ENCODE measurements at regions not wholly inside any gene's neighbourhood (a gene's known extent, or its start where the extent isn't known, plus 50 kb on each side); places are given as distances from the start of the nearest gene placed in this dataset.

DNA sequence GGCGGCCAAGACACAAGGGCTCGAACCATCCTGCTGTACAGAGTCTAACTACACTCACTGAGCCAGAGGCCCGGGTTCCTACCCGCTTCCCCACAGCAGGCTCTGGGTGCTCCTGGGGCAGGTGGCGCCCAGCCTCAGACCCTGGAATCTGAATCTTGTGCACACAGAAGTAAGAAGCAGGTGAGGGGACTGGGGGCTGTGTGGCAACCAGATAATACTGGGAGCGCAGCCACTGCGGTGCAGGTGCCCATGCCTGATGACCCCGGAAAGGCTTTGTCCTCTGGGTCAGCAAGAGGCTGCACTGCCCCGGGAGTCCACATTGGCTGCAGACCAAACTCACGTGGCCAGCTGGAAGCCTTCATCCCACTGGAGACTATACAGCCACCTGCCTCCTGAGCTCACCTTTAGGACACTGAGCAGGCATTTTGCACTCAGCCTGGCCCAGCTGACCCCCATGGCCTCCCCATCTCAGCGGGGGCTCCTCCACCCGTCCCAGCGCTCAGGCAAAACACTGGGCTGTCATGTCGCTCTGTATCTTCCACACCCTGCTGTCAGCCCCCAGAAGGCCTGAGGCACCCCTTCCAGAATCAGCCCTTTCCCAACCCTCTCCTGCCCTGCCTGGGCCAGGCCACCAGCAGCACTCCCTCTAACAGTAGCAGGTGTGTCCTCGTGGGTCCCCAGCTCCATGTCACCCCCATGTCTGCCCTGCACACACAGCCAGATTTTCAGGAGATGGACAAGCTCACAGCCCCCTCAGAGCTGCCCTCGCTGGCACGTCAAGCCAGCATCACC, 101.0 kb upstream of the IQSEC1 start:
- H3K4me1 ChIP-seq (ENCODE audit: control insufficient read depth, insufficient read depth, low read length, poor library complexity, severe bottlenecking): no peaks in the 10 kb centered on the region
- no peak overlapping the region for H3K4me3 Mint-ChIP-seq
- no peak overlapping the region for H3K27ac ChIP-seq (ENCODE audit: insufficient read depth, low read length, poor library complexity, severe bottlenecking)
- no peaks in the 10 kb centered on the region for H3K4me1 Mint-ChIP-seq
- H3K36me3 ChIP-seq (ENCODE audit: control insufficient read depth, insufficient read depth, low read length): no peaks in the 10 kb centered on the region
- DNase-seq: no peak
- no peak for ATAC-seq (ENCODE audit: low read depth in 2 of 2)
- H3K27ac Mint-ChIP-seq: no peak overlapping the region
- H3K9me3 Mint-ChIP-seq: peaks cover 0 to 13% (median 5%) of the 10 kb centered on the region in 7 donors
- H3K27me3 Mint-ChIP-seq: peaks cover 8% of the 10 kb centered on the region
- no peaks in the 10 kb centered on the region for H3K27me3 ChIP-seq (ENCODE audit: control insufficient read depth, insufficient read depth, low read length)
- peaks cover 7 to 8% of the 10 kb centered on the region in 2 experiments for H3K9me3 ChIP-seq (ENCODE audit: control insufficient read depth in 2 of 2, low read length in 2 of 2)
- H3K4me3 ChIP-seq (ENCODE audit: low read depth, low read length): no peak overlapping the region
- H3K36me3 Mint-ChIP-seq: no peaks in the 10 kb centered on the region

DNA sequence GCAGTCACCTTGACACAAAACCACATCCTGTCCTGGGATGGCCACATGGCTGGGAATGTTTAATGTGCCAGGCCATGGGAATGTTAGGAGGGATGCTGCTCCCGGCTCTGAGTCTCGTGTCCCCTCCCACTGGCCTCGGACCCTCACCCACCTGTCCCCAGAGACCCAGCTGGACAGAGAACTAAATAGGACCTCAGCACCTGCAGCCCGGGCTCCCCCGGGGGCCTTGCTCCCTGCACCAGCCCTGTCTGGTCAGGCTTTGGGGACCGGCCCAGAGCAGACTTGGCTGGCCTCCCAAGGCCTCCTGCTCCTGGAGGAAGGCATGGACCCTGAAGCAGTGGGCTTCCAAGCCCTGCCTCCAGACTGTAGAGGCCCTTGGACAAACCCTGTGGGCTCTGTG, 100.0 kb upstream of the IQSEC1 start:
- ATAC-seq (ENCODE audit: low read depth in 2 of 2): no peak
- Mint-ChIP-seq H3K27me3 (peaks cover 4% of the 10 kb centered on the region), H3K27ac (no peak overlapping the region), H3K9me3 (peaks cover 0 to 3% (median 2%) of the 10 kb centered on the region in 7 donors), H3K4me1 (no peaks in the 10 kb centered on the region), H3K4me3 (no peak overlapping the region), H3K36me3 (no peaks in the 10 kb centered on the region)
- H3K27me3 ChIP-seq (ENCODE audit: control insufficient read depth, insufficient read depth, low read length): no peaks in the 10 kb centered on the region
- DNase-seq: no peak
- H3K9me3 ChIP-seq (ENCODE audit: control insufficient read depth in 2 of 2, low read length in 2 of 2): no peaks in the 10 kb centered on the region
- no peaks in the 10 kb centered on the region for H3K4me1 ChIP-seq (ENCODE audit: control insufficient read depth, insufficient read depth, low read length, poor library complexity, severe bottlenecking)
- no peak overlapping the region for H3K27ac ChIP-seq (ENCODE audit: insufficient read depth, low read length, poor library complexity, severe bottlenecking)
- H3K36me3 ChIP-seq (ENCODE audit: control insufficient read depth, insufficient read depth, low read length): no peaks in the 10 kb centered on the region
- H3K4me3 ChIP-seq (ENCODE audit: low read depth, low read length): no peak overlapping the region

DNA sequence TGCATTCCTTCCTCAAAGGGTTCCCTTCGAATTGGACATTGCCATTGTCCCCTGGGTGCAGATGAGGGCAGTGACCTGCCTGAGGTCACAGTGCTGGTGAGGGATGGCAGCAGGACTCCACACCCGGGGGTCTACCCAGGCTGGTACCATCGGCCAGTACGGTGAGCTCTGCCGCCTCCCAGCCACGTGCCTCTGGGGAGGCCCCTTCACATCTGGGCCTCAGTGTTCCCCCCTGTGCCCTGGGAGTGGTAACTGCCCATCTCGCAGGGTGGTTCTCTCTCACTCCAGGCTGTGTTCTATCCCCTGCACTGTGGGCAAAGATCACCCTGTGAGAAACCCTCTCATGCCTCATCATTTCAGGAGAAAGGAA, 99.4 kb upstream of the IQSEC1 start:
- H3K27me3 ChIP-seq (ENCODE audit: control insufficient read depth, insufficient read depth, low read length): no peaks in the 10 kb centered on the region
- Mint-ChIP-seq H3K36me3 (no peaks in the 10 kb centered on the region), H3K9me3 (peaks cover 0 to 3% (median 0%) of the 10 kb centered on the region in 7 donors), H3K27me3 (peaks cover 4% of the 10 kb centered on the region), H3K4me1 (no peaks in the 10 kb centered on the region), H3K4me3 (no peak overlapping the region), H3K27ac (peak overlapping the region in 1 of 3 donors; percentile 38)
- no peak for ATAC-seq (ENCODE audit: low read depth in 2 of 2)
- no peak overlapping the region for H3K4me3 ChIP-seq (ENCODE audit: low read depth, low read length)
- no peak overlapping the region for H3K27ac ChIP-seq (ENCODE audit: insufficient read depth, low read length, poor library complexity, severe bottlenecking)
- no peak for DNase-seq
- H3K36me3 ChIP-seq (ENCODE audit: control insufficient read depth, insufficient read depth, low read length): no peaks in the 10 kb centered on the region
- H3K4me1 ChIP-seq (ENCODE audit: control insufficient read depth, insufficient read depth, low read length, poor library complexity, severe bottlenecking): no peaks in the 10 kb centered on the region
- H3K9me3 ChIP-seq (ENCODE audit: control insufficient read depth in 2 of 2, low read length in 2 of 2): no peaks in the 10 kb centered on the region

DNA sequence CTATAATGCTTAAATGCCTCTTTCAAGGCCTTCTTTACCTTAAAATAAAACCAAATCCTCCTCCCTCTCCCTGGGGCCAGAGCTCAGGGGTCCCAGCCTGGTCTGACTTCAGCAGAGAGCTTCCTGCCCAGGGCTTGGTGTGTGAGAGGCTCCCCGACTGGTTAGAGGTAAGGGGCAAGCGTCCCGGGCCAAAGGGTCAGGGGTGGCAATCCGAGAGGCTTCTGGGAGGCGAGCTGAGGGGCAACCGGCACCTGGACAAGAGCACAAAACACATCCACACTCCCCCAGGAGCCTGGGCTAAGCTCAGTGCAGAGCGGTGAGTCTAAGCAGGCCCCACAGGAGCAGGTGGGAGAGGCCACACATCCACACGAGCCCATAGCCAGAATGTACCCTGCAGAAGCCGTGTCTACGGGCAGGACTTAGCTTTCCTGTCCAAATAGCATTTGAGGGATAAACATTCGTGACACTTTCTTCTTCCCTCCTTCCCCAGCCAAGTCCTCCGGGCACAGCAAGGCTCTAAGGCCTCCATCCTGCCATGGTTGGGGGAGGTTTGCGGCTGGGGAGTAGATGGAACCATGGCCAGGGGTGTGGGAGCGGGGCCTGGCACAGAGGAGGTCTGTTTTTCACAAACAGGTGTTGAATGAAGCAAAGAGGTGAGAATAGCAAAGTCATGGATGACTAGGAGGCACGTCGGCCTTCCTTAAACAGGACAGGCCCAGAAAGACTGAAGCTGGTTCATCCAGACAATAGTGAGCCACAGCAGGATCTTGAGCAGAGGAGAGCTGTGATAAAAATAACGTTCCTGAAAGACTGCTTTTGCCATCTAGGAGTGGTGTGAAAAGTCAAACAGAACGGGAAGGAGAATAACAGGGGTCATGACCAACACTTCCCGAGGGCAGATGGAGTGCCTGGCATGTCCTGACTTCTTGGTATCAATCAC, 98.7 kb upstream of the IQSEC1 start:
- Mint-ChIP-seq H3K9me3 (peaks cover 0 to 3% (median 0%) of the 10 kb centered on the region in 7 donors), H3K4me1 (no peaks in the 10 kb centered on the region), H3K27me3 (peaks cover 7% of the 10 kb centered on the region), H3K4me3 (no peak overlapping the region), H3K36me3 (no peaks in the 10 kb centered on the region), H3K27ac (peak overlapping the region in 1 of 3 donors; percentile 83)
- no peaks in the 10 kb centered on the region for H3K4me1 ChIP-seq (ENCODE audit: control insufficient read depth, insufficient read depth, low read length, poor library complexity, severe bottlenecking)
- no peaks in the 10 kb centered on the region for H3K27me3 ChIP-seq (ENCODE audit: control insufficient read depth, insufficient read depth, low read length)
- no peak overlapping the region for H3K27ac ChIP-seq (ENCODE audit: insufficient read depth, low read length, poor library complexity, severe bottlenecking)
- H3K4me3 ChIP-seq (ENCODE audit: low read depth, low read length): no peak overlapping the region
- ATAC-seq (ENCODE audit: low read depth in 2 of 2) (no peak), DNase-seq (no peak)
- no peaks in the 10 kb centered on the region for H3K36me3 ChIP-seq (ENCODE audit: control insufficient read depth, insufficient read depth, low read length)
- no peaks in the 10 kb centered on the region for H3K9me3 ChIP-seq (ENCODE audit: control insufficient read depth in 2 of 2, low read length in 2 of 2)

DNA sequence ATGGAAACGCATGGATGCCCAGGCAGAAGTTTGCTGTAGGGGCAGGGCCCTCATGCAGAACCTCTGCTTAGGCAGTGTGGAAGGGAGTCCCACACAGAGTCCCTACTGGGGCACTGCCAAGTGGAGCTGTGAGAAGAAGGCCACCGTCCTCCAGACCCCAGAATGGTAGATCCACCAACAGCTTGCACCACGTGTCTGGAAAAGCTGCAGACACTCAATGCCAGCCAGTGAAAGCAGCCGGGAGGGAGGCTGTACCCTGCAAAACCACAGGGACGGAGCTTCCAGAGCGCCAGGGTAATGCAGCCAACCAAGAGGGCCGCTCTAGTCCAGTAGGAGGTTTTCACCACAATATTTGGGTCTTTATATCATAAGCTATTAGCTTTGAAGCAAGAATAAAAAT, 97.1 kb upstream of the IQSEC1 start:
- Mint-ChIP-seq H3K27ac (no peak overlapping the region), H3K4me1 (no peaks in the 10 kb centered on the region), H3K27me3 (peaks cover 10% of the 10 kb centered on the region), H3K4me3 (no peak overlapping the region), H3K36me3 (no peaks in the 10 kb centered on the region), H3K9me3 (no peaks in the 10 kb centered on the region)
- Histone ChIP-seq H3K36me3 (ENCODE audit: control insufficient read depth, insufficient read depth, low read length) (no peaks in the 10 kb centered on the region), H3K27ac (ENCODE audit: insufficient read depth, low read length, poor library complexity, severe bottlenecking) (no peak overlapping the region), H3K4me3 (ENCODE audit: low read depth, low read length) (no peak overlapping the region), H3K9me3 (ENCODE audit: control insufficient read depth in 2 of 2, low read length in 2 of 2) (no peaks in the 10 kb centered on the region), H3K4me1 (ENCODE audit: control insufficient read depth, insufficient read depth, low read length, poor library complexity, severe bottlenecking) (no peaks in the 10 kb centered on the region), H3K27me3 (ENCODE audit: control insufficient read depth, insufficient read depth, low read length) (no peaks in the 10 kb centered on the region)
- DNase-seq (no peak), ATAC-seq (ENCODE audit: low read depth in 2 of 2) (no peak)

DNA sequence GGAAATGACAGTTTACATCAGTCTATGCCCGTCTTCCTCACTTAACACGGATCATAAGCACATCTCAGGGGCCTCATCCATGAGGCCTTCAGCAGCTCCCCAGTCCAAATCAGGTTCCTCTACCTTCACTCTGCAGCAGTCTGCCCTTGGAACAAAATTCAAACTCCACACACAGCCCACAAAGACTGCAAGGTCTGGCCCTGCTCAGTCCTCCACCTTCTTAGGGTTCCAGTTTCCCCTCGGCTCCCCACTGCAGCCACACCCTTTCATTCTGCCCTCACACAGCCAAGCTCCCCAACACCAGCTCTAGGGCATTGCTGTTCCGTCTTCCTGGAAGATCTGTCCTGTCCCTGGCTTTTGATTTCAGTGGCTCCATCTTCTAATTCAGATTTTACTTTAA, 95.2 kb upstream of the IQSEC1 start:
- no peaks in the 10 kb centered on the region for H3K27me3 ChIP-seq (ENCODE audit: control insufficient read depth, insufficient read depth, low read length)
- Mint-ChIP-seq H3K27ac (no peak overlapping the region), H3K4me1 (no peaks in the 10 kb centered on the region), H3K27me3 (peaks cover 12% of the 10 kb centered on the region), H3K36me3 (no peaks in the 10 kb centered on the region), H3K9me3 (no peaks in the 10 kb centered on the region), H3K4me3 (no peak overlapping the region)
- H3K27ac ChIP-seq (ENCODE audit: insufficient read depth, low read length, poor library complexity, severe bottlenecking): no peak overlapping the region
- H3K9me3 ChIP-seq (ENCODE audit: control insufficient read depth in 2 of 2, low read length in 2 of 2): no peaks in the 10 kb centered on the region
- no peaks in the 10 kb centered on the region for H3K36me3 ChIP-seq (ENCODE audit: control insufficient read depth, insufficient read depth, low read length)
- H3K4me3 ChIP-seq (ENCODE audit: low read depth, low read length): no peak overlapping the region
- H3K4me1 ChIP-seq (ENCODE audit: control insufficient read depth, insufficient read depth, low read length, poor library complexity, severe bottlenecking): no peaks in the 10 kb centered on the region
- no peak for ATAC-seq (ENCODE audit: low read depth in 2 of 2)
- DNase-seq: no peak

DNA sequence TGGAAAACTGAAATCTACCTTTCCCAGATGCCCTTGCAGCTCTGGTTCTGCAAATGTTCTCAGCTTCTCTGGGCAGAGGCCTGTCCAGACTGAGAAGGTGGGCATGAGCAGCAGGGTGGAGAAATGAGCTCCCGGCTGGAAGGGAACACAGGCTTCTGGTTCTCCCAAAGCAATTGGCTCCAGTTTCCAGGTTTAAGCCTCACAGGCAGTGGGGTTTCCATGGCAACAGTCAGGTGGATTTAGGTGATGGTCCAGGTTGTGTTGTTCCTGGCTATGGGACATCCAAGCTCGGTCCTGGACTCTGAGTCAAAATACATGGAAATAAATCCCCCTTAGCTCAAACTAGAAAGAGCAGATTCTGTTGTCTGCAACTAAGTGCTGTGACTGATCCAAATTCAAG, 94.6 kb upstream of the IQSEC1 start:
- Mint-ChIP-seq H3K36me3 (no peaks in the 10 kb centered on the region), H3K27me3 (peaks cover 12% of the 10 kb centered on the region), H3K27ac (no peak overlapping the region), H3K4me3 (no peak overlapping the region), H3K4me1 (no peaks in the 10 kb centered on the region), H3K9me3 (no peaks in the 10 kb centered on the region)
- no peak overlapping the region for H3K27ac ChIP-seq (ENCODE audit: insufficient read depth, low read length, poor library complexity, severe bottlenecking)
- H3K9me3 ChIP-seq (ENCODE audit: control insufficient read depth in 2 of 2, low read length in 2 of 2): no peaks in the 10 kb centered on the region
- no peak overlapping the region for H3K4me3 ChIP-seq (ENCODE audit: low read depth, low read length)
- ATAC-seq (ENCODE audit: low read depth in 2 of 2): no peak
- no peaks in the 10 kb centered on the region for H3K27me3 ChIP-seq (ENCODE audit: control insufficient read depth, insufficient read depth, low read length)
- no peak for DNase-seq
- H3K36me3 ChIP-seq (ENCODE audit: control insufficient read depth, insufficient read depth, low read length): no peaks in the 10 kb centered on the region
- no peaks in the 10 kb centered on the region for H3K4me1 ChIP-seq (ENCODE audit: control insufficient read depth, insufficient read depth, low read length, poor library complexity, severe bottlenecking)
